Stimulated activated naive CD8-positive, alpha-beta T cell treated with anti-CD3 and anti-CD28 coated beads, Interleukin-15, amount 100 ng/mL, for 72 hours (primary cell): ENCODE measurements at regions not wholly inside any gene's neighbourhood (a gene's known extent, or its start where the extent isn't known, plus 50 kb on each side); places are given as distances from the start of the nearest gene placed in this dataset.

Source experiments
- ATAC-seq: fragments of 150-1000 bp; cut with Tn5 transposase; 2 replicates; pipeline ENCODE4 v1.10.0; 2021; ENCODE audit warnings: mild to moderate bottlenecking, moderate library complexity
- DNase-seq, 2 donors: peaks; one replicate each; pipeline ENCODE4 v3.0.0; 2021 to 2022
- H3K27ac Mint-ChIP-seq, 2 donors: one replicate each; pipeline ENCODE4 v1.8.0; 2022; ENCODE audit warnings: mild to moderate bottlenecking in 2 of 2, mixed read lengths in 2 of 2, moderate library complexity in 2 of 2
- H3K27me3 Mint-ChIP-seq: one replicate; pipeline ENCODE4 v1.8.0; 2022; ENCODE audit warnings: mixed read lengths
- H3K4me1 Mint-ChIP-seq: one replicate; pipeline ENCODE4 v1.8.0; 2022; ENCODE audit warnings: mild to moderate bottlenecking, mixed read lengths
- H3K4me3 Mint-ChIP-seq, 2 donors: one replicate each; pipeline ENCODE4 v1.8.0; 2022; ENCODE audit warnings: mild to moderate bottlenecking in 2 of 2, mixed read lengths in 2 of 2, moderate library complexity in 1 of 2
- H3K9me3 Mint-ChIP-seq, 2 donors: one replicate each; pipeline ENCODE4 v1.8.0; 2022; ENCODE audit warnings: mixed read lengths in 2 of 2

- H3K4me1 Mint-ChIP-seq = no peaks in the 10 kb centered on the region
- DNase-seq = no peak
- H3K4me3 Mint-ChIP-seq = no peak overlapping the region
- peaks cover 6 to 9% of the 10 kb centered on the region in 2 donors for H3K9me3 Mint-ChIP-seq
- peaks cover 19% of the 10 kb centered on the region for H3K27me3 Mint-ChIP-seq
- ATAC-seq = no peak
- no peak overlapping the region for H3K27ac Mint-ChIP-seq
Observed at GRCh38 chr12:115243933-115244628, 560.1 kb upstream of the TBX3 start.

DNA sequence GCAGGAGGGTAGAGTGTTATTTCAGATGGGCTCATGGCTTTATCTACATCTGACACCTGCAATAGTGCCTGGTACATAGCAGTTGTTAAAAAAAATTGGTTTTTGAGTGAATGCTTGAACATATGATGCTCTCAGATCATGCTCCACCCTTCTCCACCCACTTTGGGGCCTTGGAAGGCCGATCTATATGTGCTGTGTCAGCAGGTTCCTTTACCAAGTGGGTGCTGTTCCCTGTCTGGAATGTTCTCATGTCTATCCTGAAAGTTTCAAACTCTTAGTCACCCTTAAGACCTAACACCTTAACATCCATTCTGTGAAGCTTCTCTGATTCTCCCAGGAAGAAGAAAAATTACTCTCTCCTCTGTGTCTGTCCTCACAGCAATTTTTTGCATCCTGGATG lies 556.3 kb upstream of the TBX3 start:
- H3K27ac Mint-ChIP-seq = no peak overlapping the region
- peaks cover 14 to 22% of the 10 kb centered on the region in 2 donors for H3K9me3 Mint-ChIP-seq
- ATAC-seq (no peak), DNase-seq (no peak)
- peaks cover 19% of the 10 kb centered on the region for H3K27me3 Mint-ChIP-seq
- H3K4me1 Mint-ChIP-seq = no peaks in the 10 kb centered on the region
- no peak overlapping the region for H3K4me3 Mint-ChIP-seq

- no peak for DNase-seq
- Mint-ChIP-seq H3K27ac (no peak overlapping the region), H3K4me3 (no peak overlapping the region), H3K4me1 (no peaks in the 10 kb centered on the region), H3K27me3 (peaks cover 8% of the 10 kb centered on the region), H3K9me3 (peaks cover 10 to 22% of the 10 kb centered on the region in 2 donors)
- no peak for ATAC-seq
Observed at GRCh38 chr12:115235880-115236279, 551.9 kb upstream of the TBX3 start.

- no peaks in the 10 kb centered on the region for H3K4me1 Mint-ChIP-seq
Observed at GRCh38 chr12:115233891-115234543, 550.0 kb upstream of the TBX3 start.

DNA sequence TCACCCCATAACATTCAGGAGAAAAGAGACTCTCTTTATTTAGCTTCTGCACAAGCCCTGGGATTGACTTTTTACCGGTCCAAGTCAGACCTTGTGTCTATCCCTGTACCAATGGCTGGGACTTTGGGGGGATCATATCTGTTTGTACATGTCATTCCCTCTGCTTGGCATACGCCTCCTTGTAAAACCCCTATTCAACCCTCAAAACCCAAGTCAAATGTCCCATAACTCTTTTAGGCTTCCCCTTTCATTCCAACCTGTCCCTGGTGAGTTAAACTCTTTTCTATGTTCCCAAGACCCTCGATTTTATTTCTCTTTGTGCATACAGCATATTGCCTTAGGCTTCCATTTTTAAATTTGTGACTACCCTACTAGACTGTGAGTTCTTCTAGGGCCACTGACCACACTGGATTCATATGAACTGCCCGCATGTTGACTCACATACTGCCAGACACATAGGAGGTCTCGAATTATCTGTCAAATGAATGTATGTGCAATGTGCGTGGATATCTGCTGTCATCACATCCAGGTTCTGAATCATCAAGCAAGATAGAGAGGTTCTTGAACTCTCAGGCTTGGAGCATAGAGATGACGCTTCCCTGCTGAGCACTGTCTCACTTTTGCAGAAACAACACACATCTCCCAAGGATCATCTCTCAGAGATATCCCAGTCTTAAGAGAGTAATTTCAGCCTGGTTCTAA lies 548.6 kb upstream of the TBX3 start:
- H3K4me1 Mint-ChIP-seq = no peaks in the 10 kb centered on the region
- H3K27ac Mint-ChIP-seq = no peak overlapping the region
- no peaks in the 10 kb centered on the region for H3K27me3 Mint-ChIP-seq
- no peak overlapping the region for H3K4me3 Mint-ChIP-seq
- ATAC-seq = no peak
- peaks cover 3 to 9% of the 10 kb centered on the region in 2 donors for H3K9me3 Mint-ChIP-seq
- no peak for DNase-seq

More at GRCh38 chr12:115233891-115234543, 550.0 kb upstream of the TBX3 start:
- ATAC-seq (no peak), DNase-seq (no peak)
- Mint-ChIP-seq H3K27ac (no peak overlapping the region), H3K4me3 (no peak overlapping the region), H3K9me3 (peaks cover 8 to 13% of the 10 kb centered on the region in 2 donors), H3K27me3 (no peaks in the 10 kb centered on the region)

DNA sequence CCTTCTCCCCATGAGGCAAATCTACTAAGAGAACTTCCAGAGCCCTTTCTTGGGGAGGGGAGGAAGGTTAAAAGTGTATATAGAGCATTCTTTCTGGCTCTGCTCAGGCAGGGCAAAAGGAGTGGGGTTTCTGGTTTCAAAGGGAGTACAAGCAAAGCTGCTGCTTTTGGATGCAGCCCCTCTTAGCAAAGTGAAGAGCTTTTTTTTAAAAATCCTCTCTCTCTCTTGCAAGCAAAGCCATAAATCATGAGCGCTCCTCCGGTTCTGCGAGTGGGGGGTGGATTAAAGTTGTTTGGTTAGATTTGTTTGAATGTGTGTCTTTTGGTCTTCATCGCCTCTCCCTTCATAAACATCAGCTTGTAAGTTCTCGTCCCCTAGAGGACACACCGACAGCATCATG lies 546.6 kb upstream of the TBX3 start:
- Mint-ChIP-seq H3K9me3 (no peaks in the 10 kb centered on the region), H3K27ac (no peak overlapping the region), H3K4me3 (no peak overlapping the region), H3K27me3 (no peaks in the 10 kb centered on the region), H3K4me1 (no peaks in the 10 kb centered on the region)
- DNase-seq (no peak), ATAC-seq (no peak)

GRCh38 chr12:115229517-115229916 lies 545.5 kb upstream of the TBX3 start:
- no peak for ATAC-seq
- no peaks in the 10 kb centered on the region for H3K4me1 Mint-ChIP-seq
- H3K4me3 Mint-ChIP-seq = no peak overlapping the region
- no peak for DNase-seq
- no peak overlapping the region for H3K27ac Mint-ChIP-seq
- no peaks in the 10 kb centered on the region for H3K9me3 Mint-ChIP-seq
- no peaks in the 10 kb centered on the region for H3K27me3 Mint-ChIP-seq

DNA sequence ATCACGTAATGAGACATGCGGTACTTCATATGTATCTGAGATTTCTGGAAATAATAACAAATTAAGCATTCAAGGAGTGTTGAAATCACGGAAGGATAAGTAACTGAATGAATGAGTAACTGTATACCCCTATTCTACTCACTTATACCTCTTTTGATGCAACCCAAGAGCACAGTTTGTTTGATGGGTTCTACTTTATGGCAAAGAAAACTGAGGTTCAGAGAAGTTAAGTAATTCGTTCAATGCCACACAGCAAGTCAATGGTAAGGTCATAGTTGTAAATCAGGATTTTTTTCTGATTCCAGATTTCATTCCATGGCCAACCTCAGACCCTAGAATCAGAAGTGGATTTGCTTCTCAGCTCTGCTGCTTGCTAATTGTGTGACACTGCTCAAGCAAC lies 544.5 kb upstream of the TBX3 start:
- Mint-ChIP-seq H3K27me3 (no peaks in the 10 kb centered on the region), H3K4me1 (no peaks in the 10 kb centered on the region), H3K4me3 (no peak overlapping the region), H3K9me3 (no peaks in the 10 kb centered on the region), H3K27ac (no peak overlapping the region)
- no peak for DNase-seq
- ATAC-seq = no peak

GRCh38 chr12:115227137-115227615 lies 543.2 kb upstream of the TBX3 start:
- ATAC-seq = no peak
- no peak overlapping the region for H3K4me3 Mint-ChIP-seq
- H3K9me3 Mint-ChIP-seq = no peaks in the 10 kb centered on the region
- H3K27me3 Mint-ChIP-seq = no peaks in the 10 kb centered on the region
- H3K27ac Mint-ChIP-seq = no peak overlapping the region
- no peak for DNase-seq
- no peaks in the 10 kb centered on the region for H3K4me1 Mint-ChIP-seq

DNA sequence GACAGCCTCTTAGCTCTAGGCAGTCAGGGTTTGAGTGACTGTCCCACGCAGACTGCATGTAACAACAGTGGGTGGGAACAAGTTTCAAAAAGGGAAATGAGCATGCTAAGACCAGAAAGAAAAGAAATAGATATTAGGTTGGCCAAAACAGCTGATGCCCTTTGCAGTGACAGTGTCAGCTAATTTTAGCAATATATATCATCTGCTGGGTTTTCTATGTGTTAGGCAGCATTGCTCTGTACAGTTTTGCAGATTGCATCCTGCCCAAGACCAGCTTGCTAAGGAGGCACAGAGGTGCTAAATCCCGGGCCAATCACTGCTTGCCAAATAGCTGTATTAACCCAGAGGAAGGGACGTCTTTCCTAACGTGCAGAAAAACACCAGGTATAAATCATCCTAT lies 541.9 kb upstream of the TBX3 start:
- no peaks in the 10 kb centered on the region for H3K4me1 Mint-ChIP-seq
- DNase-seq (no peak), ATAC-seq (no peak)
- no peaks in the 10 kb centered on the region for H3K27me3 Mint-ChIP-seq
- H3K4me3 Mint-ChIP-seq = no peak overlapping the region
- H3K9me3 Mint-ChIP-seq = peaks cover 0 to 8% of the 10 kb centered on the region in 2 donors
- no peak overlapping the region for H3K27ac Mint-ChIP-seq

DNA sequence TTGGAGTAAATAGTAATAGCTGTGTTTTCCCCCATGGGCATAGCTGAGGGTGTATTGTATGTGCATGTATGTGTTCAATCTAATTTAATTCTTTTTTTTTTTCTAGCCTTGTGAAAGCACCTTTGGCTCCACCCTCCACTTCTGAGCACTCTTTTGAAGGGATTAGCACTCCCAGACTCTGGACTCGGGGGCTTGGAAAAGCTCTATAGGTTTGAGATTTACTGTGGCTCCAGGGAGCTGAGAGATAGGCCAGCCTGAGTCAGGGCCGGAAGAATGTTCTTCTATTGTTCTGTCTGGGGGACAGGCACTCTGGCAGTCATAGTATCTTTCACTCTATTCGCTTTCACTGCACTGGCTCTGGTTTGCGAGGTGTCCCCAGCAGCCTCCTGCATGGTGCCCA lies 540.0 kb upstream of the TBX3 start:
- H3K4me1 Mint-ChIP-seq = no peaks in the 10 kb centered on the region
- ATAC-seq (no peak), DNase-seq (no peak)
- no peak overlapping the region for H3K27ac Mint-ChIP-seq
- H3K4me3 Mint-ChIP-seq = no peak overlapping the region
- H3K9me3 Mint-ChIP-seq = peaks cover 0 to 8% of the 10 kb centered on the region in 2 donors
- H3K27me3 Mint-ChIP-seq = no peaks in the 10 kb centered on the region

- H3K27me3 Mint-ChIP-seq = no peaks in the 10 kb centered on the region
- DNase-seq = no peak
Observed at GRCh38 chr12:115223322-115223721, 539.3 kb upstream of the TBX3 start.

GRCh38 chr12:115222220-115222619 lies 538.2 kb upstream of the TBX3 start:
- Mint-ChIP-seq H3K4me1 (no peaks in the 10 kb centered on the region), H3K4me3 (no peak overlapping the region), H3K27ac (no peak overlapping the region), H3K9me3 (peaks cover 0 to 15% of the 10 kb centered on the region in 2 donors), H3K27me3 (no peaks in the 10 kb centered on the region)
- no peak for ATAC-seq
- DNase-seq = no peak

More at GRCh38 chr12:115223322-115223721, 539.3 kb upstream of the TBX3 start:
- H3K4me3 Mint-ChIP-seq = no peak overlapping the region
- H3K9me3 Mint-ChIP-seq = peaks cover 0 to 10% of the 10 kb centered on the region in 2 donors
- H3K27ac Mint-ChIP-seq = no peak overlapping the region
- H3K4me1 Mint-ChIP-seq = no peaks in the 10 kb centered on the region
- ATAC-seq = no peak

DNA sequence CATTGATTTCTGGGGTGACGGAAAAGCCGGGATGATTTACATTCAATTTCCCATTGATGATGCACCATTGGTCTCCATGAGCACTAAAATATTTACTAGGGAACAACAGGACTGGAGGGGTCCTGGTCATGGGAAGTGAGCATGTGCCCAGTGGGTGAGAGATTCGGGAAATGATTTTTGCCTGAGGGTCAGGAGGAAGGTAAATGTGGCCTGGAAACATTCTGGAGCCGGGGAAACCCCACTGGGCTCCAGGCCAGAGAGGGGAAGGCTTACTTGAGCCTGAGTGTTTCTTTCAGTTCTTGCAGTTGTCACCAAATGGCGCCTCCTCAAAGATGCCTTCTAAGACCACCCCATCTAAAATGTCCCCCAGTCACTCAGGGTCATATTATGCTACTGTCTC lies 532.3 kb upstream of the TBX3 start:
- peaks cover 11% of the 10 kb centered on the region in 2 donors for H3K9me3 Mint-ChIP-seq
- H3K4me1 Mint-ChIP-seq = no peaks in the 10 kb centered on the region
- no peak overlapping the region for H3K27ac Mint-ChIP-seq
- no peak for DNase-seq
- no peaks in the 10 kb centered on the region for H3K27me3 Mint-ChIP-seq
- H3K4me3 Mint-ChIP-seq = no peak overlapping the region
- ATAC-seq = no peak

- no peaks in the 10 kb centered on the region for H3K27me3 Mint-ChIP-seq
- no peak for ATAC-seq
- peaks cover 8 to 16% of the 10 kb centered on the region in 2 donors for H3K9me3 Mint-ChIP-seq
- no peak overlapping the region for H3K4me3 Mint-ChIP-seq
- no peaks in the 10 kb centered on the region for H3K4me1 Mint-ChIP-seq
- no peak overlapping the region for H3K27ac Mint-ChIP-seq
- DNase-seq = no peak
Observed at GRCh38 chr12:115215544-115215943, 531.6 kb upstream of the TBX3 start.

- H3K4me1 Mint-ChIP-seq = no peaks in the 10 kb centered on the region
- no peak overlapping the region for H3K4me3 Mint-ChIP-seq
- no peaks in the 10 kb centered on the region for H3K27me3 Mint-ChIP-seq
- peaks cover 11 to 17% of the 10 kb centered on the region in 2 donors for H3K9me3 Mint-ChIP-seq
- DNase-seq = no peak
- H3K27ac Mint-ChIP-seq = no peak overlapping the region
- ATAC-seq = no peak
Observed at GRCh38 chr12:115213538-115214016, 529.6 kb upstream of the TBX3 start.
